BJ (cell line): ENCODE measurements at regions not wholly inside any gene's neighbourhood (a gene's known extent, or its start where the extent isn't known, plus 50 kb on each side); places are given as distances from the start of the nearest gene placed in this dataset.

ENCODE experiments used
- CTCF ChIA-PET: fragments of 350-600 bp; formaldehyde crosslinking; extraction: SDS; loops from one replicate; lab custom pipeline; 2021; ENCODE audit warnings: antibody characterized with exemption, inconsistent platforms; lab: Yijun Ruan, JAX
- POLR2A ChIA-PET: fragments of 300-600 bp; sonication (Branson Sonifier 250); formaldehyde crosslinking; extraction: SDS; loops from one replicate; lab custom pipeline; 2021; ENCODE audit warnings: antibody characterized with exemption; lab: Charles Lee
- DNase-seq: peaks from one replicate; pipeline ENCODE4 v3.0.0-alpha.2; 2011; ENCODE audit warnings: low read depth
- H3K27me3 ChIP-seq: 2 replicates; pipeline ENCODE4 v1.6.0; 2011; ENCODE audit warnings: low read length; ENCODE audit not compliant: control insufficient read depth, insufficient read depth
- H3K36me3 ChIP-seq: 2 replicates; pipeline ENCODE4 v1.5.1; 2011; ENCODE audit warnings: low read length; ENCODE audit not compliant: control insufficient read depth, insufficient read depth
- H3K4me3 ChIP-seq: 2 replicates; pipeline ENCODE4 v1.5.1; 2011; ENCODE audit warnings: low read depth, mild to moderate bottlenecking, control low read depth, low read length
- TF ChIP-seq, protein P1 (sequence below): IDR thresholded peaks from 2 replicates; pipeline ENCODE4 v1.5.1; 2011; ENCODE audit warnings: low read depth, mild to moderate bottlenecking, control low read depth, inconsistent platforms, low read length, moderate library complexity; ENCODE audit not compliant: insufficient read depth

- TF ChIP-seq, protein P1, sequence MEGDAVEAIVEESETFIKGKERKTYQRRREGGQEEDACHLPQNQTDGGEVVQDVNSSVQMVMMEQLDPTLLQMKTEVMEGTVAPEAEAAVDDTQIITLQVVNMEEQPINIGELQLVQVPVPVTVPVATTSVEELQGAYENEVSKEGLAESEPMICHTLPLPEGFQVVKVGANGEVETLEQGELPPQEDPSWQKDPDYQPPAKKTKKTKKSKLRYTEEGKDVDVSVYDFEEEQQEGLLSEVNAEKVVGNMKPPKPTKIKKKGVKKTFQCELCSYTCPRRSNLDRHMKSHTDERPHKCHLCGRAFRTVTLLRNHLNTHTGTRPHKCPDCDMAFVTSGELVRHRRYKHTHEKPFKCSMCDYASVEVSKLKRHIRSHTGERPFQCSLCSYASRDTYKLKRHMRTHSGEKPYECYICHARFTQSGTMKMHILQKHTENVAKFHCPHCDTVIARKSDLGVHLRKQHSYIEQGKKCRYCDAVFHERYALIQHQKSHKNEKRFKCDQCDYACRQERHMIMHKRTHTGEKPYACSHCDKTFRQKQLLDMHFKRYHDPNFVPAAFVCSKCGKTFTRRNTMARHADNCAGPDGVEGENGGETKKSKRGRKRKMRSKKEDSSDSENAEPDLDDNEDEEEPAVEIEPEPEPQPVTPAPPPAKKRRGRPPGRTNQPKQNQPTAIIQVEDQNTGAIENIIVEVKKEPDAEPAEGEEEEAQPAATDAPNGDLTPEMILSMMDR = no peak
- DNase-seq = no peak
- CTCF ChIA-PET = interaction anchor here (2.0 kb wide), 1 partner anchor 10 kb away, joined by 7 read pairs; no protein-coding TSS in a partner anchor
- H3K4me3 ChIP-seq = no peak overlapping the region
- no peaks in the 10 kb centered on the region for H3K27me3 ChIP-seq
- POLR2A ChIA-PET = no interaction called here
- H3K36me3 ChIP-seq = no peaks in the 10 kb centered on the region
Measured at GRCh38 chr11:19392847-19393518, 152.2 kb upstream of the E2F8 start.

DNA sequence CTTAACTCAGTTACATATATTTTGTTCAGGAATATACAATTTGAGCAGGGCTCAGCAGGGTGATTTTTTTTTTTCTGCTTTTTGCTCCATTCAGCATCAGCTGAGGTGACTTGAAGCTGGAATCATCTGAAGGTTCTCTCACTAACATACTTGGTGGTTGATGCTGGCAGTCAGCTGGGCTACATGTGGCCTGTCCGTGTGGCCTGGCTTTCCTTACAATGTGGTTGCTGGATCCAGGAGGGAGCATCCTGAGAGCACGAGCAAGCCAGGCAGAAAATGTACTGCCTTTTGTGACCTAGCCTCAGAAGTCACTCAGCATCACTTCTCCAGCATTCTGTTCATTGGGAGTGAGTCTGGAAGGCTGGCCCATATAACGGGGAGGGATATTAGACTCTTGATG lies 151.6 kb upstream of the E2F8 start:
- no peak overlapping the region for H3K4me3 ChIP-seq
- no peaks in the 10 kb centered on the region for H3K36me3 ChIP-seq
- no peak for DNase-seq
- ChIA-PET CTCF (interaction anchor here (2.0 kb wide), 1 partner anchor 10 kb away, joined by 7 read pairs; no protein-coding TSS in a partner anchor), POLR2A (no interaction called here)
- H3K27me3 ChIP-seq = no peaks in the 10 kb centered on the region
- TF ChIP-seq, protein P1 = no peak

- ChIA-PET CTCF (interaction anchor here (2.0 kb wide), 1 partner anchor 9 kb away, joined by 7 read pairs; no protein-coding TSS in a partner anchor), POLR2A (no interaction called here)
- H3K27me3 ChIP-seq = peaks cover 1% of the 10 kb centered on the region; the same call in 1 of the 2 replicates
Measured at GRCh38 chr11:19391652-19392051, 150.9 kb upstream of the E2F8 start.

DNA sequence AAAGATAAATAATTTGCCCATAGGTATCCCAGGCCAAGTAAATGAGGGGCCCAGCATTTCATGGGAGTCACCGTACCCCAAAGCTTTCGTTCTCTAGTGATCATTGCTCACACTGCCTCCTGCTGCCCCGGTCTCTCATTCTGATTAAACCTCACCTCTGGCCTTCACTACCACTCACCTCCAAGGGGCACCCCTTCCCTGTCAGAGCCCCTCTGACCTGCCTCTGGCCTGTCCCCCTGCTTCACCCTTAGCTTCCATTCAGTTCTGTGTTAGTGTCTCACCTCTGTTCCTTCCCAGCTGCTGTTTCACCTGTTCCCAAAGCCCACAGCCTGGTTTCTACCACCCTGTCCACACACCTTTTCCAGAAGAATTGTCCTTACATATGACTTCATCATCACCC lies 150.3 kb upstream of the E2F8 start:
- CTCF ChIA-PET = no interaction called here

More at GRCh38 chr11:19391652-19392051, 150.9 kb upstream of the E2F8 start:
- TF ChIP-seq, protein P1 = no peak
- Histone ChIP-seq H3K36me3 (no peaks in the 10 kb centered on the region), H3K4me3 (no peak overlapping the region)
- no peak for DNase-seq

DNA sequence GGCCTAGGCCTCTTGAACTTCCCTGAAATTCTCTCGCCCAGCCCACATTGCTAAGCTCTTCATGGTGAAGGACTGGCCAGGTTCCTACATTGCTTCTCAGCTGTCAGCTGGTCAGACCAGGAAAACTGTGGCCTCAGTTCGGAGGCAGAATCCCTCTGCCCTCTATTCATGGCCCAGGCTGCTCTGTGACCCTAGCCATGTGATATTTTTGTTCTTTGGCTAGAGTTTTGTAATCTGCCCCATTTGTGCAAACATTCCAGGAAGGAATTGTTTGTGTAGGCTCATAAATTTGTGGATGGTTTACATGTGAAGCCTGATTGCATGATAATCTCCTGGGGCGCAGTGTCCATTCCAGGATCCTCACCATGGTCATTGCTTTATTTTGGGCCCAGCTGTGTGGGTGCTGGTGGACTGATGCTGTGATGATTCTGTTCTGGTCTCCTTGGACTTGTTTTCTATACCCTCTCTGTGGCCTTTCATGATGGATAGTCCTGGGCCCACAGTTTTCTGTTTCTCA lies 149.1 kb upstream of the E2F8 start:
- DNase-seq = no peak
- TF ChIP-seq, protein P1 = no peak
- Histone ChIP-seq H3K36me3 (no peaks in the 10 kb centered on the region), H3K4me3 (no peak overlapping the region), H3K27me3 (peaks cover 1% of the 10 kb centered on the region; the same call in 1 of the 2 replicates)
- POLR2A ChIA-PET = interaction anchor here (0.6 to 0.7 kb wide), 2 partner anchors 30 to 45 kb away, joined by 3 to 4 read pairs; no protein-coding TSS in a partner anchor
- CTCF ChIA-PET = interaction anchor here (1.2 kb wide), 1 partner anchor 14 kb away, joined by 3 read pairs; no protein-coding TSS in a partner anchor

More for the DNA sequence above, 150.3 kb upstream of the E2F8 start:
- TF ChIP-seq, protein P1 = no peak
- DNase-seq = no peak
- no peaks in the 10 kb centered on the region for H3K36me3 ChIP-seq
- H3K27me3 ChIP-seq = peaks cover 1% of the 10 kb centered on the region; the same call in 1 of the 2 replicates
- H3K4me3 ChIP-seq = no peak overlapping the region
- POLR2A ChIA-PET = no interaction called here
